ENCODE measurements at regions not wholly inside any gene's neighbourhood (a gene's known extent, or its start where the extent isn't known, plus 50 kb on each side); places are given as distances from the start of the nearest gene placed in this dataset.

DNA sequence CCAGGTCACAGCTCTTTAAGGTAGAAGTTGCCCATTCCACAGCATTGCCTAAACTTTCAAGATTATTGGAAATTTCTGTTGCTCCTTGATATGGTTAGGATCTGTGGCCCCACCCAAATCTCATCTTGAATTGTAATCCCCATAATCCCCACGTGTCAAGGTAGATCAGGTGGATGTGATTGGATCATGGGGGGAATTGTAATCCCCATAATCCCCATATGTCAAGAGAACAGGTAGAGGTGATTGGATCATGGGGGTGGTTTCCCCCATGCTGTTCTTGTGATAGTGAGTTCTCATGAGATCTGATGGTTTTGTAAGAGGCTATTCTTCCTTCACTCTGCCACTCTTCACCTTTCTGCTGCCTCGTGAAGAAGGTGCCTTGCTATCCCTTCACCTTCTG, 327.4 kb upstream of the MAP3K7 start:
- Mint-ChIP-seq H3K27ac (ENCODE audit: unreplicated experiment) (no peak overlapping the region), H3K4me3 (ENCODE audit: unreplicated experiment) (no peak overlapping the region), H3K36me3 (ENCODE audit: unreplicated experiment) (no peaks in the 10 kb centered on the region)

GRCh38 chr6:90913266-90913960, 326.5 kb upstream of the MAP3K7 start:
- Mint-ChIP-seq H3K9me3 (ENCODE audit: unreplicated experiment) (peaks cover 6% of the 10 kb centered on the region), H3K4me3 (ENCODE audit: unreplicated experiment) (no peak overlapping the region), H3K4me1 (ENCODE audit: unreplicated experiment) (no peaks in the 10 kb centered on the region), H3K27ac (ENCODE audit: unreplicated experiment) (no peak overlapping the region), H3K27me3 (ENCODE audit: unreplicated experiment) (peaks cover 21% of the 10 kb centered on the region), H3K36me3 (ENCODE audit: unreplicated experiment) (no peaks in the 10 kb centered on the region)
- TF ChIP-seq CTCF (IDR thresholded peaks at IDR 0.05) = no peak
- DNase-seq (ENCODE audit: extremely low spot score, unreplicated experiment) = no peak

More for the DNA sequence above, 327.4 kb upstream of the MAP3K7 start:
- no peak for TF ChIP-seq CTCF (IDR thresholded peaks at IDR 0.05)
- Mint-ChIP-seq H3K27me3 (ENCODE audit: unreplicated experiment) (peaks cover 21% of the 10 kb centered on the region), H3K4me1 (ENCODE audit: unreplicated experiment) (no peaks in the 10 kb centered on the region), H3K9me3 (ENCODE audit: unreplicated experiment) (peaks cover 6% of the 10 kb centered on the region)
- DNase-seq (ENCODE audit: extremely low spot score, unreplicated experiment) = no peak

- H3K4me3 Mint-ChIP-seq (ENCODE audit: unreplicated experiment) = no peak overlapping the region
- peaks cover 21% of the 10 kb centered on the region for H3K27me3 Mint-ChIP-seq (ENCODE audit: unreplicated experiment)
- peaks cover 6% of the 10 kb centered on the region for H3K9me3 Mint-ChIP-seq (ENCODE audit: unreplicated experiment)
- DNase-seq (ENCODE audit: extremely low spot score, unreplicated experiment) = no peak
- no peaks in the 10 kb centered on the region for H3K36me3 Mint-ChIP-seq (ENCODE audit: unreplicated experiment)
- H3K4me1 Mint-ChIP-seq (ENCODE audit: unreplicated experiment) = no peaks in the 10 kb centered on the region
- TF ChIP-seq CTCF (IDR thresholded peaks at IDR 0.05) = no peak
- H3K27ac Mint-ChIP-seq (ENCODE audit: unreplicated experiment) = no peak overlapping the region
These were observed 324.8 kb upstream of the MAP3K7 start for GRCh38 chr6:90911642-90912041.

DNA sequence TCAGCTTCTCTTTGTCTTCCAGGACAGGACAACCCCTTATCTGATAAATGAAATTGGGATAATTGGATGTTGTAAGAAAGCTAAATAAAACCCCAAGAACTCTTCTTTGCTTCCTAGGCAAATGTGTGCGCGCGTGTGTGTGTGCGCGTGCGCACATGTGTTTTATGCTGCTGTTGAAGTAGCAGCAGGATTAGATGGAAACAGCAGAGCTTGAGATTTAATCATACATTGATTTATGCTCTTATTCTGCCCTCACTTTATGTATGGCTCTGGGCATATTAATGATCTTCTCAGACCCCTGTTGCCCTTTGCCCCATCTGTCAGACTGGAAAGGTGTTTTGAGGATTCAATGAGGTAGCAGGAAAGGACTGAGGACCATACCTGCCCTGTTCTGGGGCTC, 324.0 kb upstream of the MAP3K7 start:
- H3K9me3 Mint-ChIP-seq (ENCODE audit: unreplicated experiment) = peaks cover 6% of the 10 kb centered on the region
- DNase-seq (ENCODE audit: extremely low spot score, unreplicated experiment) = no peak
- no peak overlapping the region for H3K4me3 Mint-ChIP-seq (ENCODE audit: unreplicated experiment)
- no peaks in the 10 kb centered on the region for H3K4me1 Mint-ChIP-seq (ENCODE audit: unreplicated experiment)
- TF ChIP-seq CTCF (IDR thresholded peaks at IDR 0.05) = no peak
- no peak overlapping the region for H3K27ac Mint-ChIP-seq (ENCODE audit: unreplicated experiment)
- H3K36me3 Mint-ChIP-seq (ENCODE audit: unreplicated experiment) = no peaks in the 10 kb centered on the region
- peaks cover 21% of the 10 kb centered on the region for H3K27me3 Mint-ChIP-seq (ENCODE audit: unreplicated experiment)

GRCh38 chr6:90907931-90908655, 321.2 kb upstream of the MAP3K7 start:
- Mint-ChIP-seq H3K9me3 (ENCODE audit: unreplicated experiment) (peaks cover 8% of the 10 kb centered on the region), H3K27ac (ENCODE audit: unreplicated experiment) (no peak overlapping the region), H3K4me1 (ENCODE audit: unreplicated experiment) (no peaks in the 10 kb centered on the region), H3K36me3 (ENCODE audit: unreplicated experiment) (no peaks in the 10 kb centered on the region), H3K4me3 (ENCODE audit: unreplicated experiment) (no peak overlapping the region), H3K27me3 (ENCODE audit: unreplicated experiment) (peaks cover 19% of the 10 kb centered on the region)
- no peak for TF ChIP-seq CTCF (IDR thresholded peaks at IDR 0.05)
- DNase-seq (ENCODE audit: extremely low spot score, unreplicated experiment) = no peak

Measured in osteocyte (in vitro differentiated cells).